HL-60 (cell line): ENCODE measurements at regions not wholly inside any gene's neighbourhood (a gene's known extent, or its start where the extent isn't known, plus 50 kb on each side); places are given as distances from the start of the nearest gene placed in this dataset.

Experiments used
- CTCF ChIP-seq: IDR thresholded peaks from one replicate; pipeline ENCODE4 v1.5.1; 2011; ENCODE audit warnings: low read length, control low read depth, inconsistent platforms; ENCODE audit not compliant: insufficient read depth
- GABPA ChIP-seq: IDR thresholded peaks from 2 replicates; pipeline ENCODE4 v1.6.1; 2012; ENCODE audit warnings: low read depth
- POLR2AphosphoS5 ChIP-seq: IDR thresholded peaks from 2 replicates; pipeline ENCODE4 v1.6.1; 2012; ENCODE audit warnings: low read depth
- SPI1 ChIP-seq: IDR thresholded peaks from 2 replicates; pipeline ENCODE4 v1.6.1; 2012; ENCODE audit warnings: low read depth, mild to moderate bottlenecking, borderline replicate concordance

DNA sequence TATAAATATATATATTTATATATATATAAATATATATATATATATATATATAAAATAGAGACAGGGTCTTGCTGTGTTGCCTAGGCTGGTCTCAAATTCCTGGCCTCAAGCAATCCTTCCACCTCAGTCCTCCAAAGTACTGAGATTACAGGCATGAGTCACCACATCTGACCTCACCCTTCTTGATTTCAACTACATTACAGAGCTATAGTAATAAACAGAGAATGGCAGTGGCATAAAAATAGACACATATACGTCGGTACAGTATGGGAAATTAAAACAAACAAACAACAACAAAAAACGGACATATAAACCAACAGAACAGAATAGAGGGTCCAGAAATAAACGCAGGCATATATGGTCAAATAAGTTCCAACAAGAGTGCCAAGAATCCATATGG, 77.6 kb upstream of the PPP1R3A start:
- TF ChIP-seq GABPA (no peak), CTCF (no peak), POLR2AphosphoS5 (no peak), SPI1 (no peak)
